GM21528 (cell line): ENCODE measurements at regions not wholly inside any gene's neighbourhood (a gene's known extent, or its start where the extent isn't known, plus 50 kb on each side); places are given as distances from the start of the nearest gene placed in this dataset.
"Not testable (repeated sequence)": the region's sequence is repeated elsewhere in the genome, so short reads cannot be mapped to it uniquely, and the experiment has no call there.

ENCODE experiments used
- ATAC-seq: cut with Tn5 transposase; IDR thresholded peaks from one replicate; pipeline ENCODE4 v1.9.1; 2021; ENCODE audit warnings: mild to moderate bottlenecking, moderate library complexity; ENCODE audit not compliant: unreplicated experiment, low FRiP score

DNA sequence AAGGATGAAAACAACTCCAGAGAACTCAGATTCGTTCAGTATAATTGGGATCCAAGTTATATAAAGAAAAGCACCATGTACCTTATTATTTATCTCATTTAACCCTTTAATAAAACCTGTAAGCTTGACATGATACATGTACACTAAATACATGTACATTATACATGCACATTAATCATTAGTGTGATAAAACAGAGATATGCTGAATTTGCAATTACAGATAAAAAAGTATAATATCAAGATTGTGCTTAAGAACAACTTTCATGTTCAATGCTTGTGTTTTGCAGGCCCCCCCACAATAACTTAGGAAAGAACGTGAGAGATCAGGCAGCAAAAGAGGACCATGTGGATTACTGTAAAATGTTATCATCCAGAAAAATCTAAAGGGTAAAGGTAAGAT is 385.4 kb upstream of the GYPC start:
- no peak for ATAC-seq

DNA sequence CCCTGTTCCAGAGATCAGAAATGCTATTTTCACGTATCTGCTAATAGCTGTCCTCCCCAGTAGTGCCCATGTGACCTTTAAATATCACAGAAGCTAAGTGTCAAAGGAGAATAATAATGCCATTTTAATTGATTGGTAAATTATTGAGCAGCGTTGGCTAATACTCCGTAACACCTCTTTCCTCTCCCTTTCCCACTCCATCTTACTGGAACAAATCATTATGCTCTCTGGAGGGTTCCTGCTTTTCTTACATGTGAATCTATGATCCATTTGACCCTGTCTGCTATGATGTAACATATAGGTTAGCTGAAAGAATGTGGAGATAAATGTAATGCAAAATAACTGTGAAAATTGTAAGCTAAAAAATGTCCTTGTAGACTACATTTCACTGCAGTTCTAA is 383.6 kb upstream of the GYPC start:
- no peak for ATAC-seq

DNA sequence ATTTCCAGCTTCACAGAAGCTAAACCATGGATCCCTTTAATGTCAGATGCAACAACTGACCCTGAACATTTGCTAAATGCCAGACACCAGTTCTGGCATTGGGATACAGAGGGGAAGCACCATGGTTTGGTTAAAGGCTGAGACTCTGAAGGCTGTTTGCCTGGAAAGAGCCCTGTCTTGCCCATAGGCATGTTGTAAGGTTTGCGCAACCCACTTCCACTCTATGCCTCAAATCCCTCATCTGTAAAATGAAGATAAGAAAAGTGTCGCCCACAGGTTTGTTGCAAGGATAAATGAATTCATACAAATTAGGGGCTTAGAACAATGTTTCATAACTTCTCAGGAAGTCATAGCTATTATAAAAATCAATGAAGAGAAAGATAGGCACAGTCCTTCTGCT is 380.9 kb upstream of the GYPC start:
- ATAC-seq, result no peak

DNA sequence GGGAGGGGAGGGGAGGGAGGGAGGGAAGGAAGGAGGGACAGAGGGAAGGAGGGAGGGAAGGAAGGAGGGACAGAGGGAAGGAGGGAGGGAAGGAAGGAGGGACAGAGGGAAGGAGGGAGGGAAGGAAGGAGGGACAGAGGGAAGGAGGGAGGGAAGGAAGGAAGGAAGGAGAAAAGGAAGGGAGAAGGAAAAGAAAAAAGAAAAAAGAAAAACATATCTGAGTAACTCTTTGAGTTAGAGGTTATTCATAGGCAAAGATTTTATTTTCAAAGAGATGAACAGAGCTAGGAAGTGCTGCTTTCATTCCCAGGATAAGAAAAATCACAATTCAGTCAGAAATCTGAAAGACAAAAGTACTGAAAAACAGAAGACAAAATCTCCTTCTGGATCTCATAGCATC is 379.7 kb upstream of the GYPC start:
- ATAC-seq, result not testable (repeated sequence)

DNA sequence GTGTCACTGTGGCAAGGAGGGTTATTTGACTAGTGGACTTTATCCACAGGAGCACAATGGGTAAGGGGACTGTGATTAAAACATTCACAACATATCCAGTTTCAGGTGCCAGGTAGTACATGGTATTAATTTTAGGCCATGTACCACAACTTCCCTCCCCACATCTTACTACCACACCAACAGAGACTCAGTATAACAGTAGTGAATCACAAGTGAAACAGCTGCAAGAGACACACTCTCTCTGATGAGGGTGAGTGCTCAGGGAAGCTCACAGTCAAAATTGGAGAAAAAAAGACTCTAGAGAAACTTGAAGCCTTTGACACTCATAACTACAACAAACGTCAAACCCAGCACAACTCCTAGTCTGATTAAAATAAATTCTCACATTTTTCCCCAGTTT is 367.6 kb upstream of the GYPC start:
- no peak for ATAC-seq

DNA sequence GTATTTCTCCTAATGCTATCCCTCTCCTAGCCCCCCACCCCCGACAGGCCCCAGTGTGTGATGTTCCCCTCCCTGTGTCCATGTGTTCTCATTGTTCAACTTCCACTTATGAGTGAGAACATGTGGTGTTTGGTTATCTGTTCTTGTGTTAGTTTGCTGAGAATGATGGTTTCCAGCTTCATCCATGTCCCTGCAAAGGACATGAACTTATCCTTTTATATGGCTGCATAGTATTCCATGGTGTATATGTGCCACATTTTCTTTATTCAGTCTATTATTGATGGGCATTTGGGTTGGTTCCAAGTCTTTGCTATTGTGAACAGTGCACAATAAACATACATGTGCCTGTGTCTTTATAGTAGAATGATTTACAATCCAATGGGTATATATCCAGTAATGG is 362.0 kb upstream of the GYPC start:
- ATAC-seq, result not testable (repeated sequence)

DNA sequence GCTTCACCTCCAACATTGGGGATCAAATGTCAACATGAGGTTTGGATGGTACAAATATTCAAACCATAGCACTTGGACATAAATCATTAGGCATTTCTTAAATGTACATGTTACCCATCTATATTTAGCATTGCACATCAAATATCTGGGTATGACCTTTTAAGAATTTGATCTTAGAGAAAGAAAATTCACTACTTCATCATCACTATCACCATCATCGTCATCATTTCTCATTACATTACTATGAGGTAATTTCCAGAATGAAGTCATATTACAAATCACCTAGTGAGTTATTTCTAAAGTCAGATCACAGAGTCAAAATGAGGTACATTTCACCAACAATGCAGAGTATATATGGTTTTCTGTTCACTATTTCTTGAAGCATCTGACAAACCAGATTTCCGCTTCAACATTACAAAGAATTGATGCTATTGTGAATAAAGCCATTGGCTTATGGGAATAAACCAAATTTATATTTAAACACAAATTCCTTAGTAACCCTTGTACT is 356.4 kb upstream of the GYPC start:
- no peak for ATAC-seq

DNA sequence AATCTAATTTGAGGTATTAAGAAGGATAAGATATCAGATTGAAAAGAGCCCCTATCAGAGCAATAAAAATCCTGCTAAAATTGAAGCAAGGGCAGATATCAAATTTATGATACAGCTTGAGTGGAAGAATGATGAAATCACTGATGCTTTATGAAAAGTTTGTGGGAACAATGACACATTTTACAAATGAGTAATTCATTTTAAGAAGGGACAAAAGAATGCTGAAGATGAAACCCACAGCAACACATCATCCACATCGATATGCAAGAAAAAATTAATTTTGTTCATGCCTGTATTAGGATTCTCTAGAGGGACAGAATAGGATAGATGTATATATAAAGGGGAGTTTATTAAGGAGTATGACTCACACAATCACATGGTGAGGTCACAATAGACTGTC is 355.6 kb upstream of the GYPC start:
- no peak for ATAC-seq

DNA sequence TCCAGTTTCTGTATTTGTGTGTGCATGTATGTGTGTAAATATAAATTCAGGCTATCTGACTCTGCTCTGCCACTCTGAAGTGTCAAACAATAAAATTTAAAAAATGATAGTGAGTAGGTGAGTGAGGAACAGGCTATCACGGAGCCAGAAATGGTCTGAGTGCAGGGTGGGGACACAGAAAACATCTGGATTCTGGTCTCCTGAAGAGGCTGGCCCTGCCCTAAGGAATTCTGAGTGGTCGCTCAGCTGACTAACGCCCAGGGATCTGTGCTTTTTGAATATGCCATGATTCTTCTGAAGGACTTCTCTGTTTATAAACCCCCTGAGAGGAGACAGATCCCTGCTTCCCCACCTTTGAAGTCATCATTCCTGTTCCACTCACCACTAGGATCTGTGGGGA is 353.9 kb upstream of the GYPC start:
- ATAC-seq, result no peak

DNA sequence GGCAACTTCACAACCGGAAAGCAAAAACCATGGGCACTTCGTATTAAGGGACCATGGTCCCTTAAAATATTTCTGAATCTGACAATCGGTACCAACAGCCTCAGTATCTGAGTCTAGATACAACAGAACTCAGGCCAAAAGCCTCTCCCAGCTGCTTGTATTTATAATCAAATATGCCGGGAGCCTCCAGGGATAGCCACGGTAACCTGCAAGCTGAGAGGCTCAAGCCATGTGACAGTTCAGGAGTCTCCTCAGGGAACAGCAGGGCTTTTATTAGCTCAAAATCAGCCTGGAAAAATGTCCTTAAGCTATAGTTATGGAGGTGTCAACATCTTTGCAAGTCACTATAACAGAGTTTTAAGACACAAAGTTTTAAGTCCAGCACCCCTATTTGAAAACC is 352.8 kb upstream of the GYPC start:
- ATAC-seq, result no peak

DNA sequence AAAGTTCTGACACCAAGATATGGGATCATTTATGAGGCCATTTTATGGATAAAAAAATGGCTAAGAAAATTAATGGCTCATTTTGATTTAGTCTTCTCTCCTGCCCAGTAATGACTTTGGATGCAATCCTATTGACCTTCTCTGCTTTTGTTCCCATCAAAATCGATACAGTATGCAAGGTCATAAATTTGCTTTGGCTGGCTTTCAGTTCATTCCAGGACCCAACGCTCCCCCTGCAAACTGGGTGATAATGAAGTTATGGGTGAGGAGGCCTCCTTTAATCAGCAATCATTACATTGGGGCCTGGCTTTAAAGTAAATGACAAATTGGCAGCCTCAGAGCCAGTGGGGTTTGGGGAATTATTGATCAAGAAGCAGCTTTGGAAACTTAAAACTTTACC is 351.8 kb upstream of the GYPC start:
- no peak for ATAC-seq

DNA sequence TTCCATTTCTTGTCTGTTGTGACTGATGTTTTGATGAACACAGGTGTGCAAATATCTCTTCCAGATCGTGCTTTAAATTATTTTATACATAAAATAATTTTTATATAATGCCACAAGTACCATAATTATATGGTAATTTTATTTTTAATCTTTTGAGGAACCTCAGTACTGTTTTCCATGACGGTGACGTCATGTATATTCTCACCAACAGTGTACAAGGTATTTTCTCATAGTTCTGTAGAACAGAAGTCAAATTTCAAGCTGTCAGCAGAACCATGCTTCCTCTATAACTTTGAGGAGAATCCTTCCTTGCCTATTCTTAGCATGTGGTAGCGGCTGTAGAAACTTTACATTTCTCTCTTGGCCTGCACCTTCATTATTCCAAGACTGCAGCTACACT is 349.4 kb upstream of the GYPC start:
- no peak for ATAC-seq

DNA sequence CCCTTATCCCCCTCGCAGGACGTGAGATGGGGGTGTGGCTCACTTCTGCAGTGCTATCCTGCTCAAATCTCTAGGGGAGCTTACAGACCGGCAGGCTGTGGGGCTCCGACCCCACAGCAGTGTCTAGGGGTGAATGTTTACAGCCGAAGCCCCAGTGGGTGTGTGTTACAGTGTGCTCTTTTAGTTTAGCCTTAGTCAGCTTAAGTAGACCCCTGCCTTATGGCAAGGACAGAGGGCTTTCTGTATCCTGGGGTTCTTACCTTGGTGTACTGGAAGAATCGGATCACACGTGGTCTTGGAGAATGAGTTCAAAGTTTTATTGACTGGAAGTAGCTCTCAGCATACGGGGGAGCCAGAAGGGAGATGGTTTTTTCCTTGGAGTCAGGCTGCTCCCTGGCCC is 348.2 kb upstream of the GYPC start:
- no peak for ATAC-seq

DNA sequence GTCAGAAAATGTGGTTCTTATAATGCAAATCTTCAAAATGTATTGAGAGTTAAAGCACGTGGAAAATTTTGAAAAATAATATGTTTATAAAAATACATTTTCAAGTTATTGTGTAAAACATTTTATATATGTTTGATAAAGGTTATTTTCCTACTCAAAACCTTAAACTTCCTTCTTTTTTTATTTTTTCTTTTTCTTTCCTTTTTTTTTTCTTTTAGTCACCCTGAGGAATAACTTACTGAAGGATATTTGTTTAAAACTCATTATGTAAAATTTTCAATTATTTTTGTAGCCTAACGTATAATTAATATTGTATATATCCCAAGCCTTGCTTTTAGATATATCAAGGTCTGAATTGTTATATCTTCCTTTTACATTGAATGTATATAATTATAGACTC is 346.8 kb upstream of the GYPC start:
- no peak for ATAC-seq

DNA sequence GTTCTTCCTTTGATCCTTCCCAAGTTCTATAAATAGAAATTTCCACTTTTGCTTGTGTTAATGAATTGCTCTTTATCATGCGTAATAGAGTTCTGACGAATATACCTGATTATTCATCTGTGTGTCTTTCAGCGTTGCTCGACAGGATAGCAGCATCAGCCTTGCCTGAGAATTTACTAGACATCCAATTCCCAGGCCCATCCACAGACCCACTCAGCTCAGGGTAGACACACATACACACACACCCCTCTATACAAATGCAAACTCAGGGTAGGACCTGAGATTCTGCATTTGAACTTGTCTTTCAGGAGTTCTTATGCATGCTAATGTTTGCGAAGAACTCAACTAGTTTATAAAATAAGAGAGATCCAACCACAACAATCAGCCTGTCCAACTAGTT is 343.4 kb upstream of the GYPC start:
- no peak for ATAC-seq

DNA sequence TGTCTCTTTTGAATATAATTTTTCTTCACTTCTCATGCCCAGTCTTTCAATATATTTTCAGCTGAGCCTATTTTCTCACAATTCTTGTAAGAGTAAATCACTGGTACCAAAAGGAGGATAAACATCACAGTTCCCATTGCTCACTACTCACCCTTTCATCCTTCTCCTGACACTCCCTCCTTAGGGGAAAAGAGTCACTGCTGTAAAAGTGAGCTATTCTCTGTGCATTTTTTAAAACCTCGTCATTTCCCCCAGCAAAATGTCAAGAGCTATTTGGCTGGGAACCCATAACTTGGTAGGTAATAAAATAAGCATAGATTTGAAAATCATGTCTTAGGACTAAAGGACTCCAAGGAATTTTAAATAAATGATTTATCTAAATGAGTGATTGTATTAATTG is 340.1 kb upstream of the GYPC start:
- no peak for ATAC-seq

DNA sequence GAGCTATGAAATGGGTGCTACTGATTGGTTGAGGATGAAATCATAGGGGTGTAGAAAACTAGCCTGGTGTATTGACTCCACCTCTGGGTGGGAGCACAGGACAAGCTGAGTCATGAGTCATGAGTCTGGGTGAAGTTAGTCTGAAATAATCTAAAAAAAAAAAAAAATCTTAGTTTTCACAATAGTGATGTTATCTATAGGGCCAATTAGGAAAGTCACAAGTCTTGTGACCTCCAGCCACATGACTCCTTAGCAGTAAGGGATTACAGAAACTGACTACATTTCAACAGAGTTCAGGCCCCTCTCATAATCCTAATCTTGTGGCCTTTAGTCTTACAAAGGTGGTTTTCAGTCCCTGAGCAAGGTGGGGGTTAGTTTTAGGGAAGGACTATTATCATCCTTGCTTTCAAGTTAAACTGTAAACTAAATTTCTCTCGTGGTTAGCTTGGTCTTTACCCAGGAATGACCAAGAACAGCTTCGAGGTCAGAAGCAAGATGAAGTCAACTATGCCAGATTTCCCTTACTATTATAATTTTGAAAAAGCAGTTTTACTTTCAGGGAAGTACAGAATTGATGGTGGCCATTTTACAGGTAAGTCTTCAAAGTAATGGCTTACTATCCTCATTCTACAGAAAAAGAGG is 338.0 kb upstream of the GYPC start:
- ATAC-seq, result no peak

DNA sequence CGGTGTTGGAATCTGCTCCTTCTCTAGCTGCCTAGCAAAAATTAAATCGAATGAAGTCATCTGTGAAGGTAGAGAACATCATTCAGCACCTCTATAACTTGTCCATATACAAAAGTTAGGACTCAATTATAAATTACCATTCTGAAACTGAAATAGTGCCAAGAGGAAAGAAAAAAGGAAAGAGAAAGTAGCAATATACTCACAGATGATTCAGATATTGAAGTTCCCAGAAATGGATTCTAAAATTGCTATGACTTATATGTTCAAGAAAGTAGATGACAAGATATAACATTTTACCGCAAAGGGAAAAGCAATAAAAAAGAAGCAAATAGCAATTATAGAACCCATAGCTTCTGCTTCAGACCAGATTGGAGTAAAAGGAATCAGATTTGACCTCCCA is 333.6 kb upstream of the GYPC start:
- no peak for ATAC-seq

DNA sequence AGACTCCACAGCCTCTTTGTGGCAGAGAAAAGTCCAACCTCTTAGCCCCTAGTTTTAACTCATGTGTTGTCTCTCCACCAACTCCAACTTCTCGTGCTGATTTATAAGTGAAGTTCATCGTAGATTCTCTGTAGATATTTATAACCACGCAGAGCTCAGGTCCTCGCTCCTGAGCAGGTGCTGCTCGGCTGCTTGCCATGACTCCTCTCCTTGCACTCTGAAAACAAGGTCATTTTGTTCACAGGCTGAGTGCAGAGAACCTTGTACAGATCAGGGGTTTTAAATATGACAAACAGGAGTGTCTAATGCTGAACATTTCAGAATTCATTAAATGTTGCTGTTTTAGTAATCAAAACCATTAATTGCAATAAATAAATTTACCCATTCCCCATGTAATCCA is 330.8 kb upstream of the GYPC start:
- no peak for ATAC-seq

DNA sequence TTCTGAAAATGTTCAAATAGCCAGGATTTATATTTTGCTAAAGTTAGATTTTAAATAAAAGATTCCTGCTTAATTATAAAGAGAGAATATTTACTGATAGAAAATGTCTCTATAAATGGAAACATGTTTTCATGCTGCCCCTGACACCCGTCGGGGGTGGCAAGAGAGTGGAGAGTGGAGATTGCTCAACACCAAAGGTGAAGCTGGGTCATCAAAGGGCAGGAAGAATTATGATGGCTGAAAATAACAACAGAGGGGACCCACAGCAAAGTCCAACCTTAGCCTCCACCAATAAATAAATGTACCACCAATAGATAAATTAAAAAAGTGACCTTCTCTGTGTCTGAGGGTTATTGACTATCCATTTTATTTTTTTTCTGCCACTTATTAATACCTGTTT is 326.8 kb upstream of the GYPC start:
- no peak for ATAC-seq

DNA sequence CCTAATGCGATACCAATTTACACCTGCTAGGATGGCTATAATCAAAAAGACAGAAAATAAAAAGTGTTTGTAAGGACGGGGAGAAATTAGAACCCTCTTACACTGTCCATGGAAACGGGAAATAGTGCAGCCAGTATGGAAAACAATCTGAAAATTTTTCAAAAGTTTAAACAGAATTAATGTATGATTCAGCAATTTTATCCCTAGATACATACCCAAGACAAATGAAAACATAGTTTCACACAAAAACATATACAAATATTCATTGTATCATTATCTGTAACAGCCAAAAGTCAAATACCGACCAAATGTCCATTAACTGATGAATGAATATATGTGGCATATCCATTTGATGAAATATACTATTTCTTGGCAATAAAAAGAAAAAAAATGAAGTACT is 313.5 kb upstream of the GYPC start:
- no peak for ATAC-seq

DNA sequence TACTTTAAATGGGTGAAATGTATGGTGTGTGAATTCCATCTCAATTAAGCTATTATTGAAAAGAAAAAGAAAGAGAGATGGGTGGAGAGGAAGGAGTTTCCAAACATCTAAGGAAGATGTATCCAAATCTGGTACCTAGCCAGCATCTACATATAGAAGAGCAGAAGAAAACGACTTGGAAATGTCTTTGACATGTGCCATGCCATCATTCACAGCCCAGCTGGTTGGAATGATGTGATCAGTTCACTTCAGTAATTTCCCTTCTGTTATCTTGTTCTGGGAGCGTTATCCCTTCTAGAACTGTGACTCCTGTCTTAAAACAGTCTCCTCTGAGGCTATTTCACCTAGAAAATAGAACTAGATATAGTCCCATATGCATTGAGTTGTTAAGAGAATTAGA is 312.8 kb upstream of the GYPC start:
- no peak for ATAC-seq

DNA sequence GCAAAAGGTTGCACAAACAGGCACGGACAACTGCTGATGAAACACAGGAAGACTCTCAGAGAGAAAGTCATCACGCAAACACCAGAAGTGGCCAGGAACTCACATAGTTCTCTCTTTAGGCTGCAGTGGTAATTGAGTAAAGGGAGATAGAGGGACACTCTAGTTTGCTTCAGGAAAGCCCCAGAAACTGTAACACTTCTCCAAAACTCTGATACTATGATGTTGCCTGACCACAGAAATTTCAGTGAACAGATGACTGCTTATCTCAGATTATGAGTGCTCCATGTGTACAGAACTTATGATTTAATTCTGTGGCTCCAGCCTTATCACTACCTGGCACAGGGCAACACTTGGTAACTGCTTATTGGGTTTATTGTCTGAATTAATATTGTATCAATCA is 311.5 kb upstream of the GYPC start:
- ATAC-seq, result peak; percentile 66
